ENCODE measurements at regions not wholly inside any gene's neighbourhood (a gene's known extent, or its start where the extent isn't known, plus 50 kb on each side); places are given as distances from the start of the nearest gene placed in this dataset.

DNA sequence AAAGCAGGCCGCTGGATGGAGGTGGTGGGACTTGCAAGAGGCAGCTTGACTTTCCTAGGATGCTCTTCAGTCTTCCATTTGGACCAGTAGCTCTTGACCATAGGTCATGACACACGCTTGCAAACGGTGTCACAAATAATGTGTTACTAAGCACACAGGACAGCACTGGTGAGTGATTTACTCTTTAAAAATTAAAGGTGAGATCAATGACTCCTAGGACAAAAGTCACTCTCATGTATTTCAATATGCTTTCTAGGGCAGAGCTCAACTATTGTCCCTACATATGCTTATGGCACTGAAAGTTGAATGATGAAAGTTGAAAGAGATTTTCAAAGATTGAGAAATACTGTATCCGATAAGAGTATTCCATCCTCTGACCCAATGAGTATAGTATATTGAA lies 496.7 kb downstream of the EBF1 start:
- TF ChIP-seq EZH2 (IDR thresholded peaks at IDR 0.05; ENCODE audit: borderline replicate concordance): no peak
- TF ChIP-seq, protein P1, sequence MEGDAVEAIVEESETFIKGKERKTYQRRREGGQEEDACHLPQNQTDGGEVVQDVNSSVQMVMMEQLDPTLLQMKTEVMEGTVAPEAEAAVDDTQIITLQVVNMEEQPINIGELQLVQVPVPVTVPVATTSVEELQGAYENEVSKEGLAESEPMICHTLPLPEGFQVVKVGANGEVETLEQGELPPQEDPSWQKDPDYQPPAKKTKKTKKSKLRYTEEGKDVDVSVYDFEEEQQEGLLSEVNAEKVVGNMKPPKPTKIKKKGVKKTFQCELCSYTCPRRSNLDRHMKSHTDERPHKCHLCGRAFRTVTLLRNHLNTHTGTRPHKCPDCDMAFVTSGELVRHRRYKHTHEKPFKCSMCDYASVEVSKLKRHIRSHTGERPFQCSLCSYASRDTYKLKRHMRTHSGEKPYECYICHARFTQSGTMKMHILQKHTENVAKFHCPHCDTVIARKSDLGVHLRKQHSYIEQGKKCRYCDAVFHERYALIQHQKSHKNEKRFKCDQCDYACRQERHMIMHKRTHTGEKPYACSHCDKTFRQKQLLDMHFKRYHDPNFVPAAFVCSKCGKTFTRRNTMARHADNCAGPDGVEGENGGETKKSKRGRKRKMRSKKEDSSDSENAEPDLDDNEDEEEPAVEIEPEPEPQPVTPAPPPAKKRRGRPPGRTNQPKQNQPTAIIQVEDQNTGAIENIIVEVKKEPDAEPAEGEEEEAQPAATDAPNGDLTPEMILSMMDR (IDR thresholded peaks at IDR 0.05; ENCODE audit: poor library complexity): no peak
- no peak for TF ChIP-seq EZH2phosphoT487 (IDR thresholded peaks at IDR 0.05; ENCODE audit: low read depth, severe bottlenecking, unreplicated experiment)
